ENCODE measurements at regions not wholly inside any gene's neighbourhood (a gene's known extent, or its start where the extent isn't known, plus 50 kb on each side); places are given as distances from the start of the nearest gene placed in this dataset.

GRCh38 chr16:16830973-16831372 lies 452.0 kb downstream of the NPIPA7 start:
- TF ChIP-seq CTCF (IDR thresholded peaks at IDR 0.05) = no peak
- TF ChIP-seq POLR2A (IDR thresholded peaks at IDR 0.05) = no peak

All from esophagus squamous epithelium (tissue), 4 donors.